ENCODE measurements at regions not wholly inside any gene's neighbourhood (a gene's known extent, or its start where the extent isn't known, plus 50 kb on each side); places are given as distances from the start of the nearest gene placed in this dataset.

- H3K27ac ChIP-seq (ENCODE audit: insufficient read depth, low read depth, low read length): no peak overlapping the region
- no peaks in the 10 kb centered on the region for H3K27me3 ChIP-seq (ENCODE audit: control insufficient read depth in 2 of 2, insufficient read depth in 2 of 2, low read length in 2 of 2)
- H3K4me1 ChIP-seq (ENCODE audit: control insufficient read depth, extremely low read depth, insufficient read depth, low read length): no peaks in the 10 kb centered on the region
- TF ChIP-seq MYC (IDR thresholded peaks at IDR 0.05; ENCODE audit: low read depth, low read length) (no peak), POLR2AphosphoS5 (IDR thresholded peaks at IDR 0.05; ENCODE audit: insufficient read depth, low read depth, low read length) (no peak), EZH2 (IDR thresholded peaks at IDR 0.05; ENCODE audit: borderline replicate concordance, low read depth, low read length, severe bottlenecking) (no peak), JUN (IDR thresholded peaks at IDR 0.05; ENCODE audit: borderline replicate concordance, insufficient read depth, insufficient read length, low read depth) (no peak), FOS (IDR thresholded peaks at IDR 0.05; ENCODE audit: borderline replicate concordance, insufficient read depth, low read length) (no peak), GATA2 (IDR thresholded peaks at IDR 0.05; ENCODE audit: insufficient read depth, insufficient read length, low read depth, low read length) (no peak), POLR2A (IDR thresholded peaks at IDR 0.05; ENCODE audit: low read depth, low read length) (no peak)
- TF ChIP-seq, protein P1, sequence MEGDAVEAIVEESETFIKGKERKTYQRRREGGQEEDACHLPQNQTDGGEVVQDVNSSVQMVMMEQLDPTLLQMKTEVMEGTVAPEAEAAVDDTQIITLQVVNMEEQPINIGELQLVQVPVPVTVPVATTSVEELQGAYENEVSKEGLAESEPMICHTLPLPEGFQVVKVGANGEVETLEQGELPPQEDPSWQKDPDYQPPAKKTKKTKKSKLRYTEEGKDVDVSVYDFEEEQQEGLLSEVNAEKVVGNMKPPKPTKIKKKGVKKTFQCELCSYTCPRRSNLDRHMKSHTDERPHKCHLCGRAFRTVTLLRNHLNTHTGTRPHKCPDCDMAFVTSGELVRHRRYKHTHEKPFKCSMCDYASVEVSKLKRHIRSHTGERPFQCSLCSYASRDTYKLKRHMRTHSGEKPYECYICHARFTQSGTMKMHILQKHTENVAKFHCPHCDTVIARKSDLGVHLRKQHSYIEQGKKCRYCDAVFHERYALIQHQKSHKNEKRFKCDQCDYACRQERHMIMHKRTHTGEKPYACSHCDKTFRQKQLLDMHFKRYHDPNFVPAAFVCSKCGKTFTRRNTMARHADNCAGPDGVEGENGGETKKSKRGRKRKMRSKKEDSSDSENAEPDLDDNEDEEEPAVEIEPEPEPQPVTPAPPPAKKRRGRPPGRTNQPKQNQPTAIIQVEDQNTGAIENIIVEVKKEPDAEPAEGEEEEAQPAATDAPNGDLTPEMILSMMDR (IDR thresholded peaks at IDR 0.05; ENCODE audit: extremely low read depth in 1 of 2, insufficient read depth in 1 of 2, low read depth in 1 of 2, low read length in 2 of 2): no peak
- TF ChIP-seq, protein P2, sequence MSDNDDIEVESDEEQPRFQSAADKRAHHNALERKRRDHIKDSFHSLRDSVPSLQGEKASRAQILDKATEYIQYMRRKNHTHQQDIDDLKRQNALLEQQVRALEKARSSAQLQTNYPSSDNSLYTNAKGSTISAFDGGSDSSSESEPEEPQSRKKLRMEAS (IDR thresholded peaks at IDR 0.05; ENCODE audit: insufficient read depth, insufficient read length): no peak
- H4K20me1 ChIP-seq (replicated peaks; ENCODE audit: control insufficient read depth, extremely low read depth, insufficient read depth, low read length): no peaks in the 10 kb centered on the region
- no peak overlapping the region for H3K4me3 ChIP-seq (replicated peaks in 1 of 3; ENCODE audit: insufficient read depth in 1 of 3, low read depth in 1 of 3, low read length in 3 of 3)
- H3K9me1 ChIP-seq (replicated peaks; ENCODE audit: control insufficient read depth, extremely low read depth, insufficient read depth, low read length): no peaks in the 10 kb centered on the region
- H3K79me2 ChIP-seq (ENCODE audit: control insufficient read depth, insufficient read depth, low read length): no peaks in the 10 kb centered on the region
- ChIA-PET POLR2A (no interaction called here), CTCF (no interaction called here)
- no peak overlapping the region for H2AFZ ChIP-seq (ENCODE audit: low read depth, low read length)
- H3K4me2 ChIP-seq (ENCODE audit: insufficient read depth, low read length): no peak overlapping the region
- BruUV-seq (replicated peaks): no TSS peak
- no peak overlapping the region for H3K9ac ChIP-seq (replicated peaks; ENCODE audit: extremely low read depth, insufficient read depth, low read length)
- no peaks in the 10 kb centered on the region for H3K36me3 ChIP-seq (ENCODE audit: control insufficient read depth in 2 of 2, extremely low read depth in 1 of 2, insufficient read depth in 2 of 2, low read length in 2 of 2)
- no peaks in the 10 kb centered on the region for H3K9me3 ChIP-seq (replicated peaks; ENCODE audit: control insufficient read depth, insufficient read depth, low read length)
- DNase-seq (ENCODE audit: low read depth, low spot score) (no peak), FAIRE-seq (no peak)
- intact Hi-C loops (cut with micrococcal nuclease) (no loop called here), dilution Hi-C loops (cut with MboI; ENCODE audit: extremely low pct_ligation_motif_present, low sequenced_read_pairs) (no loop called here)
Observed at GRCh38 chr6:9308284-9308683, 872.9 kb upstream of the SLC35B3 start.
